Muscle of back (tissue), 3 donors: ENCODE measurements at regions not wholly inside any gene's neighbourhood (a gene's known extent, or its start where the extent isn't known, plus 50 kb on each side); places are given as distances from the start of the nearest gene placed in this dataset.

Experiments
- DNase-seq, 3 donors: peaks; one replicate each; pipeline versions ENCODE4 v3.0.0 to v3.0.0-alpha.2; 2013

DNA sequence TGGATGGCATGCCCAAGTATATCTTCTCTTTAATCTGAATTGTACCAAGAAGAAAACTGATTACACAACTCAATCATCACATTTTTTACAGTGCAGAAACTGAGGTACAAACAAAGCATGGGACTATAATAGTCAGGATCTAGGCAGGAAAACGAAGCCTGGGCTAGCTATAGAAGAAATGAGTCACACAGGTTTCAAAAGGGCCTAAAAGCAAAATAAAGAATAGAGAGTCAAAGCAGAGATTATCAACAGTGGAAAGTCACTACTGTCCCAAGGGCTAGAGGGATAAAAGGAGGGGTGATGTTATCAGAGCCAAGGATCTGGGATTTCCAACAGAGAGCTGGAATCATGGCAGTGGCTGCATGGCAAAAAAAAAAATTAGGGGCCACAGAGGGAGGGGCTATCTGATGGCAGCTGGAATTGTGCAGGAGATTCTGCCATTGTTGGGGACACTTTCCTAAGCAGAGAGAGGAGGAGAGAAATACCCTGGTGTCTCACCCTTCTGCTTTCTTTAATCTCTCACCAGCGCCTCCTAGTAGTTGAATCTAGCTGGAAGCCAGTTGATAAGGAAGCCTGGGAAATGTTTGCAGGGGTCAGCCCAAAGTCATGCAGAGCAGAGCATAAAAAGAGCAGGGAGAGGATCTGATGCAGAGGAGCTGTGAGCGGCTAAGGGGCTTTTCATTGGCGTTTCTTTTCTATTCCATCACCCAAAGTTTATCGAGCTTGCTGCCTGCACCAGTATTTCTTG is 343.2 kb downstream of the ACTL7B start:
- no peak for DNase-seq

DNA sequence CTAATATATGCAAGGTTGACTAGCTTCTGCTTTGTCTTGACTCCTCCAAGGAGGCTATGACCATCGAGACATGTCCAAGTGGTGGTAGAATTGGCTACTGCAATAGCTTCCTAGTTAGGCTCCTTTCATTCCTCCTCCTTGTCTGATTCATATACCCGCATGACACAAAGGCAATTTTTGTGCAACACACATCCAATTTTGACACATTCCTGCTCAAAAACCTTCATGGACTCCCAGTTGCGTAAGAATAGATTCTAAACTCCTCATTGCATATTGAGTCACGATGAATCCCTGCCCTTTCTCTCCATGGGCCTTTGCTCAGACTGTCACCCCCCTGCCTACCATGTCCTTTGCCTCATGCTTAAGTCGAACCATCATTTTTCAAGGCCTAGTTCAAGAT is 344.5 kb downstream of the ACTL7B start:
- peak in 1 of 3 donors; percentile 40 for DNase-seq

DNA sequence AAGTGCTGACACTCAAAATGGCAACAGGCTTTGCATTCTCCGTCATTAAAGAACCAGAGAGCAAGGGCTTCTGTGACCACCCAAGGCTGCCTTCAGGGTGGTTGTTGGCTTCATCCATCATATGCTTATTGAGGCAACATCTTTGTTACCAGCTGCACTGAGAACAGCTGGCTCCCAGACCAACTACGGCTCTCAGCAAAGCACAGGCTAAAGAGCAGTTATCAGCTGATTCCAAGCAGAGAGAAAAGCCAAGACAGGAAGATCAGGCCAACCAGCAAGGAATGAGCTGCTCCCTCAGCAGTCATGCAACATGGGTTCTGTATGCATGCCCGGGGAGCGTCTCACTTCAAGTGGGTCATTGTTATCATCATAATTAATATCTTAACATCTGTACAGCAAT is 358.9 kb downstream of the ACTL7B start:
- peak in 1 of 3 donors; percentile 14 for DNase-seq

DNA sequence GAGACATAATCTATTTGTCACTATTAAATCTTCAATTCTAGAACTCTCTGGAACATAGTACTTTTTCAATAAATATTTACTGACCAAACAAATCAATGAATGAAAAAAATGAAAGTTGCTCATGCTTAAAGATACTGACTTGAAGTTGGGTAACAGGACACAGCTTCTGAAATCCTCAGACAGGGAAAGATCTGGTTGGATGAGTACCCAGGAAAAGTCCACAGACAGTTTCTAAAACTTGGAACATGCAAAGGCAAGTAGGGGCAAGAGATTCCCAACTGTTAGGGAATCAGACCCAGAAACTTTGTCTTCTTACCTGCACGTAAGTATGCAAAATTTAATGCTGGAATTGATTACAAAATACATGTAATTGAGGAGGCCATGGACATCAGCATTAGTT is 366.2 kb downstream of the ACTL7B start:
- no peak for DNase-seq

DNA sequence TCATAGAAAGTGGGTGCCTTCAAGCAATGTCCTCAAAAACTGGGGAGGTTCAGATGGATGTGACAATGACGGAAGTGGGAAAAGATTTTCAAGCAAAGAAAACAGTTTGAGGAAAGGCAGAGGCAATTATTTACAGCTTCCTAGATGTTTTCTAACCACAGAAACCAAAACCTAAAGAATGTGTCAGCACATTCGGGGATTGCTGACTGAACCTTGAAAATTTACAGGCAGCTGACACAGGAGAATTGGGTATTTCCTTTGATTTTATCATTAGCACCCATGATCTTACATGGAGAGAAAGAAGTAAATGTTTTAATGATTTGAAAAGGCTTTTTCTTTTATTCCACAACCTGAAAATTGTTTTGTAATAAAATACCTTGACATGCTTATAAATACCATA is 369.0 kb downstream of the ACTL7B start:
- no peak for DNase-seq

DNA sequence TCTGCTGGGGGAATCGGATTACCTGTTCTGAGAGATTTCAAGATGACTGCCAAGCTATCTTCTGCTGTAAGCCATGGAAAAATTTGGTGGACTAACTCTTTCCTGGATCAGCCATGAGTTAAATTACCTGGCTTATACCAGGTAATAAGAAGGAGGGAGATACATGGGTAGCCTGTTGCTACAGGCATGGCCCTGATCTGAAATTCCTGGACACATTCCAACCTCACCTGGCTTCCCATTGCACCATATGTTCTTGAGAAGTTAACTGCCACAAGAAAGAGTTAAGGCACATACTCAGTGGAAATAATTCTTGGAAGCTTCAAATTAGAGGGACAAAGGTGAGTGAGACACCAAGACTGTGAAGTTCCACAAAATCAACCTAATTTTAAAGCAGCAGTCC is 371.3 kb downstream of the ACTL7B start:
- no peak for DNase-seq

DNA sequence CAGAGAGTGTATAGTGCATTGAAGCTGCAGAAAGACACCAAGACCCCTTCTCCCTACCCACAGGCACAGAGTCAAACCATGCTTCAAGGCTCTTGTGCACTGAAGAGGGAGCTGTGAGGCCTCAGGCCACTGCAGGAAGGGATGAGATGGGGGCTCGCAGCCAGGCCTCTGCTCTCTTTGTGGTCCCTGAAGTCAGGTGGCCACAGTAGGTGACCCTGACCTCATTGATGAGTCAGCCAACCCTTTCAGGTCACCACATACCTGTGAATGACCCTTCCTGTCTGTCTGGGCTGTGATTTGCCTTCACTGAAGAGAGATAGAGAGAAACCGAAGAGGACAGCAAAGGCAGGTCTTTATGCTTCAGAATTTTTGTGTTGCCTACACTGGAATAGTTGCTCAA is 372.1 kb downstream of the ACTL7B start:
- DNase-seq, result no peak

DNA sequence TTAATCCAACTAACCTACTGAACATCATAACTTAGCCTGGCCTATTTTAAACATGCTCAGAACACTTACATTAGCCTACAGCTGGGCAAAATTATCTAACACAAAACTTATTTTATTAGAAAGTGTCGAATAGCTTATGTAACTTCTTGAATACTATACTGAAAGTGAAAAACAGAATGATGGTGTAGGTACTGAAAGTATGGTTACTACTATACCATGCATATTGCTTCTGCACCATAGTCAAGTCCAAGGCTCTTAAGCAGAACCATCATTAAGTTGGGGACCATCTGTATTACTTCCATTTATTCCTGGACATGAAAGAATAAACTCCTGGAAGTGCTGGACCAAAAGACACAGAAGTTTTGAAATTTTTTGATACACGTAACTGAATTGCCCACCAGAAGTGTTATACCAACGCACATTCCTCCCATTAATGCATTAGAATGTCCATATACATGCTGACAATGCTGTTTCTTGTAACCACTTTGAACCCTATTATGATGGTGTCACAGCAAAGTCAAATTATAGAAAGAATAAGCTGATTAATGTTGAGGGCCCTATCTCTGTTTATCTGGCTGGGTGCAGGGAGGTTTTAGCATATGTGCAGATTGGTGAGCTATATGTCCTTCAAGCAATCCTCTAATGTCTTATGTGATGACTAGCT is 375.7 kb downstream of the ACTL7B start:
- no peak for DNase-seq

DNA sequence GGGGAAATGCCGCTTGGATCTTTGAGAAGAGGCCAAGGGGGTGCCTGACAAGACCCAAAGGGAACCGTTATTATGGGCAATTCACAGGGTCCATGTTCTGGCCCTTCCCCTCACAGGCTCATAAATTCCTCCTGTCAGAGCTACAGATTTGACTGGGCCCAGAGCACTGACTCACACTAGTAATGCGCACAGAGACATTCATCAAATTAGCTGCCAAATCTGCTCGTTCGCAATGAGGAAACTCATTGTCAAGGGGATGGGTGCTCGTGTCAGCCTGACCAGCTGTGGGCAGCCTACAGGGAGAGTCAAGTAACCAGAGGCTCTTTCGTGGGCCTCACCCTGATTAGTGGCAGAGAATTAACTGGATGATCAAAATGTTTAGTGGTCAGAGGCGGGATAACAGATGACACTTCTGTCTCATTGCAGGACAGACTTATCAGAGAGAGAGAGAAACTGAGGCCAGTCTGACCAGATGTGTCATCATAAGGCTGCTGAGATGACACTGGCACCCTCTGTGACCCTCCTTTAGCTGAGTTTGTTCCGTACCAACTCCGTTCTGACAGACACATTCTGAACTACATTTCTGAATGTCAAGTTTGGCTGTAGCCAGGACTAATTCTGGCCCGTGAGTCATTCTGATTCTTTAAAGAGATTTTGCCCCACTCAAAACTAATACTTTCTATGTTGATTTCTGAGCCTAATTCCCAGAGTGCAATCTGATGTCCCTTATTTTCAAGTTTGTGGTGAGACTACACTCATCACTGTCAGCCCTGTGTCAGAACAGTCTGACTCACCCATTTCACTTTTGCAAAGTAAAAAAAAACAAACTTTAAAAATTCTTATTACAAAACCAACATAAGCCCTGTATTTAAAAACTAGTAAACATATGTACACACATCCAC is 377.1 kb downstream of the ACTL7B start:
- DNase-seq, result peak in 1 of 3 donors; percentile 66

DNA sequence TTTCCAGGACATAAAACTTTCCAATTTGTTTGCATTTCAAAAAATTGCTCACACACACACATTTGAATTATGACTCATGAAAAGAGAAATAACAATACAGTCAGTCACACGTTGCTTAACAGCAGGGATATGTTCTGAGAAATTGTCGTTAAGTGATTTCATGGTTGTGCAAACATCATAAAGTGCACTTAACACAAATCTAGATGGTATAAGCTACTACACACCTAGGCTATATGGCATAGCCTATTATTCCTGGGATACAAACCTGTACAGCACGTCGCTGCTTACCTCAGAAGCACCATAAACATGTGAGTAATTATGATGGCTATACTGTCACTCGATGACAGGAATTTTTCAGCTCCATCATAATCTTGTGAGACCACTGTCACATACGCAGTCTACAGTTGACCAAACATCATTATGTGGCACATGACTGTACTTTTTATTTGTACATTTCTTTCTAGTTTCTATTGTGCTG is 378.2 kb downstream of the ACTL7B start:
- DNase-seq, result peak in 1 of 3 donors; percentile 42

DNA sequence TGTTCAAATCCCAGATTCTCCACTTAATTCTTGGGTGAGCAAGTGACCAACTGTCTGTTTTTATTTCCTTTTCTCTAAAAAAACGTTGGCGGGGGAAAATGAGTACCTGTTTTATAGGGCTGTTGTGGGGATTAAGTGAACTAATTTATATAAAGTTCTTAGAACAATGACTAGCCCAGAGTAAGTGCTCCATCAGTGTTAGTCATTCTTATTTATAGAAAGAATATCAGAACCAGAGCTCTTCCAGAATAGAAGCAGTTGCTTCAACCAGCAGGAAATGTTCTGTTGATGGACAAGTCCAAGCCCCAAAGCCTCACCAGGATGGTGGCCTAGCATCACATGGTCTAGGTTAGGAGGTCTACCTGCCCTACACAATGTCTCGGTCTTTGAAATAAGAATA is 379.2 kb downstream of the ACTL7B start:
- DNase-seq, result no peak

DNA sequence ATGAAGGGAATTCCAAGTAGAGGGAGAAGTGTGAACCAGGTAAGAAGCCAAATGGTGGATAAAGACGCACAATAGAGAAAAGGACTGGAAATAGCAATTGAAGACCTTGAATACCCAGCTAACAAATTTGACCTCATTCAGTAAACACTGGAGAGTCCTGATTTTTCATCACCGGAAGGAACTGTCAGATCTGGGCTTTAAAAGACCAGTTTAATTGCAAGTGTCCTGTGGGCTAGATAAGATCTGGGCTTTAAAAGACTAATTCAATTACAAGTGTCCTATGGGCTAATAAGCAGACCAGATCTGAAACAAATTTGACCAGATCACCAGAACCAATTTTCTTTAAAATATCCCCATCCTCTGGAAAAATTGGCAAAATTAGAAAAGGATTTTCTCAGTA is 380.0 kb downstream of the ACTL7B start:
- DNase-seq, result no peak

DNA sequence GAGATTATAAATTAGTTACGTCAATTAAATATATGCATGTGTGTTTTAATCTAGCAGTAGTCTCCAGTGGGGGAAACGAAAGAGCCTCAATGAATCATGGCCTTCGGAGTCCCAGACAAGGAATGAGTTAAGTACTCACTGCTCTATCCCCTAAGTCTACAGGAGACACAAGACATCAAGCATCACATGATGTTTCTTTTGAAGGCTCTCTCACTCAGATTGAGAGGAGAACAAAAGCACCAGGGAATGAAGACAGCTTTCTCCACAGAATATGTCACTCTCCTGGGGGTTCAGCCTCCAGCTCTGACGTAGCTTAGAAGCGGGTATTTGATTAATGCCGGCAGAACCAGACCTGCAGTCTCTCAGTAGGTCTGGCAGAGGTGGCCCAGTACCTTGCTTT is 381.4 kb downstream of the ACTL7B start:
- no peak for DNase-seq

DNA sequence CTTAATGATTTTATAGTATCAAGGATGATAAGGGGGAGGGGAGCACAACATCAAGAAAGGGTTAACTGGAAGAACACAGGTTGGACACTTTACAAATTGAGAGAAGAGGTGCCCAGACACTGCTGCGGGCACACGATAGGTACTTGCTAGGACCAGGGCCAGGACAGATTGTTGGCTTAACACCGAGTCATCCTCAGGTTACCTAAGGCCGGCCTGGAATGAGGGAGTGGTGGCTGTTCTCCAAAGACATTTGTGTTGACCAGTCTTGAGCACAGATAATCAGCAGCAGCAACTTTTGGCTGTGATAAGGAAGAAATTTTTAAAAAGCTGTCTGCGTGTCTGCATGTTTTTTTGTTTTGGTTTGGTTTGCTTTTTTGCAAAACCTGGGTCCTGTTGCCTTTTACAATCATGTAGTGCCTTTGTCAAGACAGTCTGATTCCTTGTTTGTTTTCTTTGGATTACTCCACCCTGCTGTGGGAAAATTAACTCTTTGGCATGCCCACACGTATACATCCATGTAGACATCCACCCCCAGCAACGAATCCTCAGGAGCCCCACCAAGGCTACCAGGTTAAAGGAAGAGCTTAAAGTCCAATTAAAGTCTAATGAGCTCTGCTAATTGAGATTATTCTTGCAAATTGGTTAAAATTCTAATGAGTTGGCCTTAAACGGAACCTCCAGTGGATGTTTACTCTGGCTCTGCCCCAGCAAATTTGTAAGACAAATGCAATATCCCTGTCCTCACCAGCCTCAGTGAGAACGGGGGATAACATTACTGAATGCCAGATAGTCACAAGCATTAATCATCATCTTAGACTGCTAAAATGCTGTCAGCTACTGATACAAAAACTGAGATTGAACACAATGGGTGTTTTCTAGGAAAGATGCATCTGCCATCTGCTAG is 382.3 kb downstream of the ACTL7B start:
- peak in 1 of 3 donors; percentile 25 for DNase-seq

DNA sequence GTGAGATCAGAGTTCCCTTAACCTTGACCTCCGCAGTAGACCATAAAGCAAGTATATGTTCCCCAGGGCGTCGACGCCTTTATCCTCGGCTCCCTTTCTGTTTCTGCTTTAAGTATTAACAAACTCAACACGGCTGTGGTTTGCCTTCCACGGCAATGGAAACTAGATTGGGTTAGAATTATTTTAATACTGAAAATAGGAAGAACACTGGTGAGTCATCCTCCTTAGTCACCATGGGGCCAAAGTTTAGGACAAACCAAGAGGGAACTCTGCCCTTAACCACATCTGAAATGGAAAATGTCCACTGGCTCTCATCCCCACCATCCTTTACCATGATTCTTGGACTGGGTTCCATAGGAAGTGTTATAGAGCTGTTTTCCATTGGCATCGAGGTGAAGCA is 386.1 kb downstream of the ACTL7B start:
- no peak for DNase-seq

DNA sequence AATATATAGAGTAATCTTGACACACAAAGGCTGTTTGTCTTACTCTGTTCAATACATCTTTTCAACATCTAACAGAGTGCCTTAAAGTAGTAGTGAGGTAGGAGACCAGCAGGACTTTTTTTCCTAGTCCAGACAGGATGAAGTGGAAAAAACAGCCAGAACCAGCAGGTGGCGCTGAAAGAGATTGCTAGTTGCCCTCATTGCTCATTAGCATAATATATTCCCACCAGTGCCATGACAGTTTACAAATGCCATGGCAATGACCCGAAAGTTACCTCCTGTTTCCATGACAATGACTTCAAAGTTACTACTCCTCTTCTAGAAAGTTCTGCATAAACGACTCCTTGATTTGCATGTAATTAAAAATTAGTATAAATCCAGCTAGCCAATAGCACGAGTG is 387.4 kb downstream of the ACTL7B start:
- DNase-seq, result no peak

DNA sequence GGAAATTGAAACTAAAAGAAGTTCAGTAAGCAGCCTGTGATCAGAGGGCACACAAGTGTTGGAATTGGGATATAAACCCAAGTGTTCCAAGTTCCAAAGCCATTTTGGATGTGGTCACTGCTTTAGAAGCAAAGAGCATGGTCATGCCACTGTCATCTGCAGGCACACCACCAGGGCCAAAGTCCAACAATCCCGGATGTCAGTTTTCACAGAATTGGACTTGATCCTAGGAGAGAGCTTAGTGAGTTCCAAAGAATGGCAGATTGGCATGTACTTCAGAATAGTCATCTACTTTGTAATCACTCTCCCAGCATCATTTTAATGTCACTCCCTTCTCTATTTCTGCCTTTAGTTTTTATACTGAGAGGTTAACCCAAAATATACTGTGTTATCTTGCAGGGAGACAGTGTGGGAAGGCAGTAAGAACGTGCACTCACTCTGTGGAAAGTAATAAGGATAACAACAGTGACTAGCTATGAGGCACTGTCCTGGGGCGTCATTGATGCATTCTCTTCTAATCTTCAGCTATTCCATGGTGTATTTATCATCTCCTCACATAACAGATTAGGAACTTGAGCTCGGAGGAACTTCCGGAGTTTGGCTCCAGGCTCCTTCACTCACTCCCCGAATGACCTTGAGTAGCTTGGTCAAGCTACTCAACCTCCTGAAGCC is 388.0 kb downstream of the ACTL7B start:
- peak in 1 of 3 donors; percentile 32 for DNase-seq

DNA sequence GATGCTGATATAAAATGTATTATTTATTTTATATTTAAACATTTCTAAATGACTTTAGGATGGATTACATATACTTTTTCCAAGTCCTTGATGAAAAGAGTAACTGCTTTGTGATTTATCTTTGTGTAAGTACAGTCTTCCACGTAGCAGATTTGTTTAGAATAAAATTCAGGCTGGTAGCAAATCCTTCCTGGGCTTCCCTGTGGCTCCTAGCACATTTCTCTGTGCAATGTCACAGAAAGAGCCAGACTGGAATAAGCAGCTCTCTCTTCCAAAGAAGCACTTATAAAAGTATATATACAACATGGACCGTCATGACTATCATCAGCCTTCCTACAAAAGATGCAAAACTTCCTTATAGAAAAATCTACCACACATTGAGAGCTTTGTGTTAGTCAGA is 388.6 kb downstream of the ACTL7B start:
- no peak for DNase-seq

DNA sequence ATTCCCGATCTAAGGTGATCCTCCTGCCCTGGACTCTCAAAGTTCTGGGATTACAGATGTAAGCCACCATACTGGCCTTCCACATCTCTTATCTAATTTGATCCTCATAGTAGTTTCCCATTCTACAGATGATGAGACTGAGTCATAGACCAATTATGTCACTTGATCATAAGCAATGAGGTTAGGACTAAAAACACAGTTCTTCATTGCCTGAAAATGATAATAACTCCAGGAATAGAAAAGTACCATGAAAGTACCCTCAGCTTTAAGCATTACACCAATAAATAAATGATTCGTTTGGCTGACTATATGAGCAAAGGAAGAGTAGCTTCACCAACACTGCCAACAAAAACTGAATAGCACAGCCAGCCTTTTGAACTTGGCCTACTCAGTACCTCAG is 389.5 kb downstream of the ACTL7B start:
- DNase-seq, result no peak

DNA sequence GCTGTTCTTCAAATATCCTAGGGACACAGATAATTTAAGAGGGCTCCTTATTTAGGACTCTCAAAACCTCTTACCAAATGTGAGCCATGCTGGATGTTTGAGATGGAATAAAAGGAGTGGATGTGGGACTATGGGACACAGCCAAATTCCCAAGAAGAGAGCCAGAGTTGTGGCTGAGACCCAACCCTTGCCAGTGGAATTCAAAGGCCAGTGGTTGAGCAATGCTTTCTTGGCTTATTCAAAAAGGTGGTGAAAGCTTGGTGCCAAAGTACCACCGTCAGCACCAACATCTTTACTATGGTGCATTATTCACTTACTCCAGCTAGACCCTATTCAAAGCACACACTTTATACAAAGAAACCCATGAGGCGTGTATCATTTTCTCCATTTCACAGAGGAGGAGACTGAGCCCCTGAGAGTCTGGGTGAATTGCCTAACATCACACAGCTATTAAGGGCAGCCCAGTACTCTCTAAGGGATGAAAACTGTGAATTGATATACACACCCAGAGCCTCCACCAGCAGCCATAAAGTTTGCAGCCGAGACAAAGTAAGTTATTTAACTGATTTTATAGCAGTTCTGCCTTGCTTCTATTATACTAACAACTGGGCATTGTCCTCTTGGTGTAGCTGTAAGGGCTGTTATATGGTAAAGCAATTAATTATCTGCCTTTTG is 391.7 kb downstream of the ACTL7B start:
- DNase-seq, result no peak
